ENCODE measurements at regions not wholly inside any gene's neighbourhood (a gene's known extent, or its start where the extent isn't known, plus 50 kb on each side); places are given as distances from the start of the nearest gene placed in this dataset.

- Histone ChIP-seq H3K4me2 (no peak overlapping the region), H3K4me3 (no peak overlapping the region), H3K4me1 (no peaks in the 10 kb centered on the region), H3K27ac (no peak overlapping the region), H3K9me3 (no peaks in the 10 kb centered on the region; the same call in 2 of the 3 replicates)
- TF ChIP-seq FOSL2 (IDR thresholded peaks at IDR 0.05) (no peak), FOSL2 (CRISPR knock-in tag; IDR thresholded peaks at IDR 0.05) (no peak), ATOH8 (CRISPR knock-in tag; IDR thresholded peaks at IDR 0.05; ENCODE audit: low read depth) (no peak), KDM5A (IDR thresholded peaks at IDR 0.05) (no peak), TFCP2L1 (CRISPR knock-in tag; IDR thresholded peaks at IDR 0.05) (no peak), HOXB13 (CRISPR knock-in tag; IDR thresholded peaks at IDR 0.05; ENCODE audit: low read depth) (no peak)
- ChIA-PET CTCF (no interaction called here), POLR2A (interaction anchor here (0.6 kb wide), 1 partner anchor 380 kb away, joined by 3 read pairs; no protein-coding TSS in a partner anchor)
- no peak for ATAC-seq
- DNase-seq (ENCODE audit: low read depth in 1 of 2, low spot score in 1 of 2), result no peak
- no peak for FAIRE-seq
- 1% methylated on average over 9 of the region's 9 CpGs for WGBS (ENCODE audit: missing lambda C conversion rate)
Measured at GRCh38 chr15:27668471-27669220, 430.5 kb downstream of the OCA2 start.

GRCh38 chr15:27665002-27665401, 434.1 kb downstream of the OCA2 start:
- Histone ChIP-seq H3K4me1 (no peaks in the 10 kb centered on the region), H3K4me2 (no peak overlapping the region), H3K27ac (no peak overlapping the region), H3K4me3 (no peak overlapping the region), H3K9me3 (peaks cover 4% of the 10 kb centered on the region; the same call in 1 of the 3 replicates)
- DNase-seq (ENCODE audit: low read depth in 1 of 2, low spot score in 1 of 2) (no peak), FAIRE-seq (no peak), ATAC-seq (no peak)
- no peak for TF ChIP-seq SMC3 (IDR thresholded peaks at IDR 0.05)
- POLR2A ChIA-PET, result no interaction called here
- WGBS (ENCODE audit: missing lambda C conversion rate), result 37% methylated on average over 5 of the region's 5 CpGs
- CTCF ChIA-PET, result interaction anchor here (0.9 kb wide), 1 partner anchor 21 kb away, joined by 3 read pairs; no protein-coding TSS in a partner anchor

- ChIA-PET CTCF (no interaction called here), POLR2A (no interaction called here)
- no peak for TF ChIP-seq PHF8 (IDR thresholded peaks at IDR 0.05; ENCODE audit: borderline replicate concordance, low read depth)
- TF ChIP-seq TP53 (CRISPR knock-in tag; IDR thresholded peaks at IDR 0.05), result no peak
- no peak for TF ChIP-seq FOXS1 (CRISPR knock-in tag; IDR thresholded peaks at IDR 0.05)
- TF ChIP-seq EHF (CRISPR knock-in tag; IDR thresholded peaks at IDR 0.05), result no peak
- no peak for TF ChIP-seq KDM1A (IDR thresholded peaks at IDR 0.05; ENCODE audit: low read depth)
- no peak for TF ChIP-seq HEYL (CRISPR knock-in tag; IDR thresholded peaks at IDR 0.05)
- TF ChIP-seq REST (IDR thresholded peaks at IDR 0.05), result no peak
- no peak for TF ChIP-seq RARB (CRISPR knock-in tag; IDR thresholded peaks at IDR 0.05)
- no peak for TF ChIP-seq HOXB13 (CRISPR knock-in tag; IDR thresholded peaks at IDR 0.05; ENCODE audit: low read depth)
- TF ChIP-seq RFX5 (IDR thresholded peaks at IDR 0.05), result no peak
- no peak for TF ChIP-seq POLR2AphosphoS2 (conservative IDR thresholded peaks at IDR 0.05; ENCODE audit: low read length)
- no peak for TF ChIP-seq JUNB (IDR thresholded peaks at IDR 0.05)
- TF ChIP-seq HMGXB4 (CRISPR knock-in tag; IDR thresholded peaks at IDR 0.05; ENCODE audit: borderline replicate concordance), result no peak
- no peak for TF ChIP-seq KDM5A (IDR thresholded peaks at IDR 0.05)
- no peak for TF ChIP-seq TFCP2L1 (CRISPR knock-in tag; IDR thresholded peaks at IDR 0.05)
- TF ChIP-seq BHLHE40 (IDR thresholded peaks at IDR 0.05; ENCODE audit: low read depth, low read length), result no peak
- TF ChIP-seq EP300 (IDR thresholded peaks at IDR 0.05), result no peak
- TF ChIP-seq SMC3 (IDR thresholded peaks at IDR 0.05), result no peak
- ATAC-seq, result no peak
- H3K9me3 ChIP-seq, result peaks cover 4% of the 10 kb centered on the region; the same call in 1 of the 3 replicates
- DNase-seq (ENCODE audit: low read depth in 1 of 2, low spot score in 1 of 2), result no peak
- no peak for FAIRE-seq
- H3K4me1 ChIP-seq, result no peaks in the 10 kb centered on the region
- no peak overlapping the region for H3K4me3 ChIP-seq
- no peak overlapping the region for H3K27ac ChIP-seq
- no peak overlapping the region for H3K4me2 ChIP-seq
Measured at GRCh38 chr15:27662892-27663291, 436.2 kb downstream of the OCA2 start.
